Panc1 (cell line): ENCODE measurements at regions not wholly inside any gene's neighbourhood (a gene's known extent, or its start where the extent isn't known, plus 50 kb on each side); places are given as distances from the start of the nearest gene placed in this dataset.

Experiments used
- ATAC-seq: fragments of 200-7000 bp; cut with Tn5 transposase; 2 replicates; pipeline ENCODE4 v1.9.1; 2020; ENCODE audit warnings: mild to moderate bottlenecking, moderate library complexity
- BruUV-seq: library from RNA; stranded (reverse); fragments of 400-500 nt; replicated peaks from 2 replicates; lab custom pipeline; 2021; lab: Mats Ljungman, UMichigan
- CTCF ChIA-PET: fragments of 300-600 bp; sonication (Branson Sonifier 250); formaldehyde crosslinking; loops from one replicate; lab custom pipeline; 2022; ENCODE audit warnings: antibody characterized with exemption; lab: Charles Lee
- POLR2A ChIA-PET: fragments of 300-600 bp; sonication (Branson Sonifier 250); formaldehyde crosslinking; loops from one replicate; lab custom pipeline; 2022; ENCODE audit warnings: antibody characterized with exemption; lab: Charles Lee
- DNase-seq: peaks from one replicate; pipeline ENCODE4 v3.0.0-alpha.2; 2010; ENCODE audit warnings: low read depth, low spot score
- H3K27ac ChIP-seq: 2 replicates; pipeline ENCODE4 v1.5.1; 2011; ENCODE audit warnings: mild to moderate bottlenecking, low read length, inconsistent platforms
- H3K27me3 ChIP-seq: fragments of 200-500 bp; sonication (Bioruptor generic); 2 replicates; pipeline ENCODE4 v1.6.0; 2014; ENCODE audit warnings: low read length, inconsistent platforms; ENCODE audit not compliant: control insufficient read depth, insufficient read depth
- H3K36me3 ChIP-seq: fragments of 200-500 bp; sonication (Bioruptor generic); 2 replicates; pipeline ENCODE4 v1.5.1; 2014; ENCODE audit warnings: inconsistent platforms, mild to moderate bottlenecking, low read length, moderate library complexity; ENCODE audit not compliant: control insufficient read depth, insufficient read depth
- H3K4me1 ChIP-seq: 2 replicates; pipeline ENCODE4 v1.5.1; 2011; ENCODE audit warnings: inconsistent platforms, mild to moderate bottlenecking, low read length, moderate library complexity; ENCODE audit not compliant: control insufficient read depth, insufficient read depth
- H3K4me3 ChIP-seq, 2 experiments: 2 replicates each; pipeline ENCODE4 v1.5.1; 2011 to 2012; ENCODE audit warnings: low read depth in 2 of 2, low read length in 2 of 2, mild to moderate bottlenecking in 2 of 2, inconsistent platforms in 1 of 2, moderate library complexity in 1 of 2
- H3K9me3 ChIP-seq: fragments of 200-500 bp; sonication (Bioruptor generic); 2 replicates; pipeline ENCODE4 v1.5.1; 2014; ENCODE audit warnings: low read depth, mild to moderate bottlenecking, inconsistent platforms, low read length, moderate library complexity; ENCODE audit not compliant: control insufficient read depth, insufficient read depth
- POLR2AphosphoS5 ChIP-seq: IDR thresholded peaks from 2 replicates; pipeline ENCODE4 v1.6.1; 2012; ENCODE audit warnings: mild to moderate bottlenecking, low read depth, low read length, moderate library complexity
- SIN3A ChIP-seq: IDR thresholded peaks from 2 replicates; pipeline ENCODE4 v1.6.1; 2012; ENCODE audit warnings: low read depth, mild to moderate bottlenecking, low read length, moderate library complexity, borderline replicate concordance; ENCODE audit not compliant: insufficient read depth
- TCF7L2 ChIP-seq: IDR thresholded peaks from 2 replicates; pipeline ENCODE4 v1.6.1; 2011; ENCODE audit warnings: mild to moderate bottlenecking, low read depth, low read length, inconsistent platforms
- in situ Hi-C: cut with HindIII; loops from 2 replicates; pipeline ENCODE4 v1.10.0; 2016; ENCODE audit warnings: low sequenced_read_pairs, low pct_unique_long_range_greater_than_20kb
- intact Hi-C: fragments of 100-400 bp; cut with micrococcal nuclease; formaldehyde crosslinking; loops from one replicate; pipeline ENCODE4 v1.10.0; 2022; ENCODE audit not compliant: unreplicated experiment
- TF ChIP-seq, protein P1 (sequence below): fragments of 450-650 bp; IDR thresholded peaks from 2 replicates; pipeline ENCODE4 v1.5.1; 2017; ENCODE audit warnings: mild to moderate bottlenecking
- TF ChIP-seq, protein P2 (sequence below), 2 experiments: IDR thresholded peaks; 2 replicates each; pipeline ENCODE4 v1.6.1; 2011 to 2012; ENCODE audit warnings: low read depth in 2 of 2, control low read depth in 1 of 2, low read length in 1 of 2, mild to moderate bottlenecking in 1 of 2, moderate library complexity in 1 of 2; ENCODE audit not compliant: insufficient read depth in 1 of 2

DNA sequence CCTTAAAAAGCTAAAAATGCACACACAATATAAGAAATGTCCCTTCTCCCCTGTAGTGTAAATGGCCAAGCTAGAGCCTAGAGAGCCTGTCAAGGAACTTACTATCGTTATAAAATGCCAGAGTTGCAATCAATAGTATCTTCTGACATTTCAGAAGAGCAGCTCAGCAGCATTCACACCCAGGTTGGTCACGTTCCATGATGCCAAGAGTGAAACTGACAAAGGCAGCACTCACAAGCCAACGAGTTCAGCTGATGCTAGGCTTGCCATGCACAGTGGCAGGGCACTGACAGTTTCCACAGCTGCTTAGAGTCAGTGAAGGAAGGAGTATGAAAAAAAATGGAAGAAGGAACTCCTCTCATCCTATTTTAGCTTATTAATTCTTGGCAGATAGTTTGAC, 331.4 kb upstream of the CCDC54 start:
- CTCF ChIA-PET, result no interaction called here
- no peaks in the 10 kb centered on the region for H3K27me3 ChIP-seq
- H3K27ac ChIP-seq, result no peak overlapping the region
- no TSS peak for BruUV-seq
- POLR2A ChIA-PET, result no interaction called here
- TF ChIP-seq, protein P1, sequence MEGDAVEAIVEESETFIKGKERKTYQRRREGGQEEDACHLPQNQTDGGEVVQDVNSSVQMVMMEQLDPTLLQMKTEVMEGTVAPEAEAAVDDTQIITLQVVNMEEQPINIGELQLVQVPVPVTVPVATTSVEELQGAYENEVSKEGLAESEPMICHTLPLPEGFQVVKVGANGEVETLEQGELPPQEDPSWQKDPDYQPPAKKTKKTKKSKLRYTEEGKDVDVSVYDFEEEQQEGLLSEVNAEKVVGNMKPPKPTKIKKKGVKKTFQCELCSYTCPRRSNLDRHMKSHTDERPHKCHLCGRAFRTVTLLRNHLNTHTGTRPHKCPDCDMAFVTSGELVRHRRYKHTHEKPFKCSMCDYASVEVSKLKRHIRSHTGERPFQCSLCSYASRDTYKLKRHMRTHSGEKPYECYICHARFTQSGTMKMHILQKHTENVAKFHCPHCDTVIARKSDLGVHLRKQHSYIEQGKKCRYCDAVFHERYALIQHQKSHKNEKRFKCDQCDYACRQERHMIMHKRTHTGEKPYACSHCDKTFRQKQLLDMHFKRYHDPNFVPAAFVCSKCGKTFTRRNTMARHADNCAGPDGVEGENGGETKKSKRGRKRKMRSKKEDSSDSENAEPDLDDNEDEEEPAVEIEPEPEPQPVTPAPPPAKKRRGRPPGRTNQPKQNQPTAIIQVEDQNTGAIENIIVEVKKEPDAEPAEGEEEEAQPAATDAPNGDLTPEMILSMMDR, result no peak
- TF ChIP-seq SIN3A (no peak), TCF7L2 (no peak), POLR2AphosphoS5 (no peak)
- TF ChIP-seq, protein P2, sequence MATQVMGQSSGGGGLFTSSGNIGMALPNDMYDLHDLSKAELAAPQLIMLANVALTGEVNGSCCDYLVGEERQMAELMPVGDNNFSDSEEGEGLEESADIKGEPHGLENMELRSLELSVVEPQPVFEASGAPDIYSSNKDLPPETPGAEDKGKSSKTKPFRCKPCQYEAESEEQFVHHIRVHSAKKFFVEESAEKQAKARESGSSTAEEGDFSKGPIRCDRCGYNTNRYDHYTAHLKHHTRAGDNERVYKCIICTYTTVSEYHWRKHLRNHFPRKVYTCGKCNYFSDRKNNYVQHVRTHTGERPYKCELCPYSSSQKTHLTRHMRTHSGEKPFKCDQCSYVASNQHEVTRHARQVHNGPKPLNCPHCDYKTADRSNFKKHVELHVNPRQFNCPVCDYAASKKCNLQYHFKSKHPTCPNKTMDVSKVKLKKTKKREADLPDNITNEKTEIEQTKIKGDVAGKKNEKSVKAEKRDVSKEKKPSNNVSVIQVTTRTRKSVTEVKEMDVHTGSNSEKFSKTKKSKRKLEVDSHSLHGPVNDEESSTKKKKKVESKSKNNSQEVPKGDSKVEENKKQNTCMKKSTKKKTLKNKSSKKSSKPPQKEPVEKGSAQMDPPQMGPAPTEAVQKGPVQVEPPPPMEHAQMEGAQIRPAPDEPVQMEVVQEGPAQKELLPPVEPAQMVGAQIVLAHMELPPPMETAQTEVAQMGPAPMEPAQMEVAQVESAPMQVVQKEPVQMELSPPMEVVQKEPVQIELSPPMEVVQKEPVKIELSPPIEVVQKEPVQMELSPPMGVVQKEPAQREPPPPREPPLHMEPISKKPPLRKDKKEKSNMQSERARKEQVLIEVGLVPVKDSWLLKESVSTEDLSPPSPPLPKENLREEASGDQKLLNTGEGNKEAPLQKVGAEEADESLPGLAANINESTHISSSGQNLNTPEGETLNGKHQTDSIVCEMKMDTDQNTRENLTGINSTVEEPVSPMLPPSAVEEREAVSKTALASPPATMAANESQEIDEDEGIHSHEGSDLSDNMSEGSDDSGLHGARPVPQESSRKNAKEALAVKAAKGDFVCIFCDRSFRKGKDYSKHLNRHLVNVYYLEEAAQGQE (IDR thresholded peaks at IDR 0.05; ENCODE audit: insufficient read depth in 1 of 2, low read depth in 2 of 2, low read length in 1 of 2), result no peak
- H3K4me1 ChIP-seq, result no peaks in the 10 kb centered on the region
- no peak for ATAC-seq
- intact Hi-C loops (no loop called here), in situ Hi-C loops (no loop called here)
- H3K9me3 ChIP-seq, result no peaks in the 10 kb centered on the region
- DNase-seq, result no peak
- no peak overlapping the region for H3K4me3 ChIP-seq
- no peaks in the 10 kb centered on the region for H3K36me3 ChIP-seq

DNA sequence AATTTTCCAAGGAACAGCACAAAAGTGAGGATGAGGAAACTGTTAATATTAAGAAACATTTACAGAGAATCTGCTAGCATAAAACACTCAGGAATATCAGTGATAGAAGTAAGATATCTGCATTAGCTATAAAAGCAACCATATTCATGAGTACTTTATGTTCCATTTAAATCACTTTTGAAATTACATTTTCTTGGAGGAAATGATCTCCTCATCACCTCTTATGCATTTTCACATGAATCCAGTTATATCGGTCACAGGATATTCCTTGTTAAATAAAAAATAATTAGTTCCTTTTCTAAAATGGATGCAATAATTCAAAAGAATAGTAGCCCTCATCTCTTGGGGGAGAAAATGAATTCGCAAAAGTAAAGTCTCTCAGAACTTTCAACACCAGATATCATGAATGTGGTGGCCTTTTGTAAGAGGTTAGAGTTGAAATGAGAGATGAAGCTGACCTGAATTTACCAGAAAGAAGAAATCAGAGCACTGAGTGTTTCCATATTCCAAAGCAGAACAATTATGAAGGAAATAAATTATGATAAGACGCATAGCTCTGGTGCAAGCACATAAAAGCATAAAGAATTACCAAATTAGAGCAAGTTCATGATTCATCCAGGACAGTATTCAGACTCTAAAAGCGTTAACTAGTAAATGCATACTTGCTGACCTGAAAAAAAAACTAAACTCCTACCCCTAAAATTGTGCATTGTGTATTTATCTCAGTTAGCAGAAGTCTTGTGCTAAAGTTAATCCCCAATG, 321.9 kb upstream of the CCDC54 start:
- in situ Hi-C loops, result no loop called here

More for the DNA sequence above, 321.9 kb upstream of the CCDC54 start:
- TF ChIP-seq SIN3A (no peak), TCF7L2 (no peak), POLR2AphosphoS5 (no peak)
- TF ChIP-seq, protein P2 (IDR thresholded peaks at IDR 0.05; ENCODE audit: insufficient read depth in 1 of 2, low read depth in 2 of 2, low read length in 1 of 2), result no peak
- TF ChIP-seq, protein P1, result no peak
- ChIA-PET CTCF (no interaction called here), POLR2A (no interaction called here)
- Histone ChIP-seq H3K27me3 (no peaks in the 10 kb centered on the region), H3K36me3 (no peaks in the 10 kb centered on the region), H3K4me3 (no peak overlapping the region), H3K27ac (no peak overlapping the region), H3K9me3 (no peaks in the 10 kb centered on the region), H3K4me1 (no peaks in the 10 kb centered on the region)
- intact Hi-C loops, result no loop called here
- no TSS peak for BruUV-seq
- DNase-seq (no peak), ATAC-seq (no peak)
